ENCODE measurements at regions not wholly inside any gene's neighbourhood (a gene's known extent, or its start where the extent isn't known, plus 50 kb on each side); places are given as distances from the start of the nearest gene placed in this dataset.
"Not testable (repeated sequence)": the region's sequence is repeated elsewhere in the genome, so short reads cannot be mapped to it uniquely, and the experiment has no call there.

DNA sequence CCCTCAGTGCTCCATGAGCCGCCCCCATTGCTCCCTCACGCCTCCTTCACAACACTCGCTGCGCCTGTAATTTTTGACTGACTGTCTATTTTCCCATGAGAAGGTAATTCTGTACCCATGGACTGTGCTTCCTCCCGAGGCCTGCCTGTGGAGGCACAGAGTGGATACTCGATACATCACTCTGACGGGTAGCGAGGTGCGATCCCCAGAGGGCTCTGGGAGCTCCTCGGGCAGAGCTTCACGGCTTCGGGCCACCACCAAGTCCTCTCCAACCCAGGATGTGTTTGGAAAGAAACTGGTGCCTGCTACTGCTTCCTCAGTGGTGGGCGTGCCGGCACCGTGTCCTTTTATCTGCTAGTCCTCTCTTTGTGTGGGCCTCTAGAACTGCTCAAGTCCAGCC is 108.6 kb upstream of the DLG1 start:
- no peak overlapping the region for H3K4me3 ChIP-seq
- H3K27me3 ChIP-seq (replicated peaks; ENCODE audit: insufficient read depth): no peaks in the 10 kb centered on the region
- no peaks in the 10 kb centered on the region for H3K4me1 ChIP-seq (replicated peaks)
- no peak for DNase-seq (ENCODE audit: low spot score)
- H3K27ac ChIP-seq: no peak overlapping the region
- TF ChIP-seq POLR2A (IDR thresholded peaks at IDR 0.05): no peak
- TF ChIP-seq POLR2AphosphoS5 (IDR thresholded peaks at IDR 0.05): no peak
- TF ChIP-seq, protein P1, sequence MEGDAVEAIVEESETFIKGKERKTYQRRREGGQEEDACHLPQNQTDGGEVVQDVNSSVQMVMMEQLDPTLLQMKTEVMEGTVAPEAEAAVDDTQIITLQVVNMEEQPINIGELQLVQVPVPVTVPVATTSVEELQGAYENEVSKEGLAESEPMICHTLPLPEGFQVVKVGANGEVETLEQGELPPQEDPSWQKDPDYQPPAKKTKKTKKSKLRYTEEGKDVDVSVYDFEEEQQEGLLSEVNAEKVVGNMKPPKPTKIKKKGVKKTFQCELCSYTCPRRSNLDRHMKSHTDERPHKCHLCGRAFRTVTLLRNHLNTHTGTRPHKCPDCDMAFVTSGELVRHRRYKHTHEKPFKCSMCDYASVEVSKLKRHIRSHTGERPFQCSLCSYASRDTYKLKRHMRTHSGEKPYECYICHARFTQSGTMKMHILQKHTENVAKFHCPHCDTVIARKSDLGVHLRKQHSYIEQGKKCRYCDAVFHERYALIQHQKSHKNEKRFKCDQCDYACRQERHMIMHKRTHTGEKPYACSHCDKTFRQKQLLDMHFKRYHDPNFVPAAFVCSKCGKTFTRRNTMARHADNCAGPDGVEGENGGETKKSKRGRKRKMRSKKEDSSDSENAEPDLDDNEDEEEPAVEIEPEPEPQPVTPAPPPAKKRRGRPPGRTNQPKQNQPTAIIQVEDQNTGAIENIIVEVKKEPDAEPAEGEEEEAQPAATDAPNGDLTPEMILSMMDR (IDR thresholded peaks at IDR 0.05): no peak
- WGBS: 96% methylated on average over 15 of the region's 15 CpGs
- intact Hi-C loops (cut with DNase I): no loop called here
- H3K9me3 ChIP-seq: no peaks in the 10 kb centered on the region
- no peaks in the 10 kb centered on the region for H3K36me3 ChIP-seq

DNA sequence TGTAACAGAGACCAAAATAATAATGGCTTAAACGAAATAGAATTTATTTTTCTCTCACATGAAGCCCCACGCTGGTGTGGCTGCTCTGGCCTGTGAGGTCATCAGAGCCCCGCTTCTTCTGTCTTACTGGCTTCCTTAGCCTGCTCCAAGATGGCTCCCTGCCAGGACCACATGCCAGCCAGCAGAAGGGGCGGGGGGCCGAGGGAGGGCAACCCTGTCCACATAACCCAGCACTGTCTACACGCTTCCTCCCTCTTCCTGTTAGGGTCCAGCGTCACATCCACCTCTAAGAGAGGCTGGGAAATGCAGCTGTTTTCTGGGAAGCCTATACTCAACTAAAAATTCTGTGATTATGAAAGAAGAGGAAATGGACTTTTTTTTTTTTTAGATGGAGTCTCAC is 107.9 kb upstream of the DLG1 start:
- H3K4me3 ChIP-seq: no peak overlapping the region
- DNase-seq (ENCODE audit: low spot score): no peak
- 43% methylated on average over 7 of the region's 7 CpGs for WGBS
- TF ChIP-seq, protein P1 (IDR thresholded peaks at IDR 0.05): no peak
- TF ChIP-seq POLR2A (IDR thresholded peaks at IDR 0.05): no peak
- TF ChIP-seq POLR2AphosphoS5 (IDR thresholded peaks at IDR 0.05): no peak
- no peak overlapping the region for H3K27ac ChIP-seq
- H3K9me3 ChIP-seq: no peaks in the 10 kb centered on the region
- no peaks in the 10 kb centered on the region for H3K36me3 ChIP-seq
- intact Hi-C loops (cut with DNase I): no loop called here
- H3K4me1 ChIP-seq (replicated peaks): no peaks in the 10 kb centered on the region
- no peaks in the 10 kb centered on the region for H3K27me3 ChIP-seq (replicated peaks; ENCODE audit: insufficient read depth)

DNA sequence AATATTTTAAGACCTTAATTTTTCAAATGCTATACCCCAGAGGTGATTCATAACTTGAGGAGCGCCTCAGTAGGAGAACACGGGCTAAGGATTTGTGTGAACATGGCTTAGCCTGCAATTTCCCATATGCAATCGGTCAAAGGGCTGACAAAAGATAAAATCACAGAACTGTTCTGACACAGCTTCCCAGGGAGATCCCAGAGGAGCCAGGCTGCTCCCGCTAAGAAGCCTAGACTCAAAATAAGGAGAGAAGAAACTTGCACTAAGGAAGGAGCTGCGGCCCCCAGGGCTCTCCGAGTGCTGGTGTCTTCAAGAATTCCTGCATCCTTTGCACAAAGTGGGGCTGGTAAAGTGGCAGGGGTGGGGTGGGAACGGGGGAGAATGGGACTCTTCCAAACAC is 106.3 kb upstream of the DLG1 start:
- no peaks in the 10 kb centered on the region for H3K9me3 ChIP-seq
- no peaks in the 10 kb centered on the region for H3K4me1 ChIP-seq (replicated peaks)
- no peak overlapping the region for H3K4me3 ChIP-seq
- H3K36me3 ChIP-seq: no peaks in the 10 kb centered on the region
- H3K27me3 ChIP-seq (replicated peaks; ENCODE audit: insufficient read depth): no peaks in the 10 kb centered on the region
- no peak overlapping the region for H3K27ac ChIP-seq
- intact Hi-C loops (cut with DNase I): no loop called here
- DNase-seq (ENCODE audit: low spot score): no peak
- 72% methylated on average over 7 of the region's 7 CpGs for WGBS
- TF ChIP-seq, protein P1 (IDR thresholded peaks at IDR 0.05): no peak
- TF ChIP-seq POLR2A (IDR thresholded peaks at IDR 0.05): no peak

DNA sequence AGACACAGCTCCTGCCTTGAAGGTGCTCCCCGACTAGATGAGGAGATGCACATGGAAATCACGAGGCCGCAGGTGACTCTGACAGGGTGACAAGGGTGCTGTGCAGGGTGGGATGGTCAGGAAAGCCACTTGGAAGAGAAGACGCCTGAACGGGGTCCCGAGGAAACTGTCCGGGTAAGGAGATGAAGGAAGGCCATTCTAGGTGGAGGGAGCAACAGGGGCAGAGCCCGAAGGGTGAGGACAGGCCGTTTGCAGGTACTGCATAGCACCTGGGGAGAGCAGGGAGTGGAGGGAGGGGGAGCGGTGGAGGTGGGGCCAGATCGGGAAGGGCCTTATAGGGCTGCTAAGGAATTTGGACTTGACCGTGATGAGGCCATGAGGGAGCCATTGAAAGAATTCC is 105.6 kb upstream of the DLG1 start:
- Histone ChIP-seq H3K4me3 (no peak overlapping the region), H3K4me1 (replicated peaks) (no peaks in the 10 kb centered on the region), H3K27ac (no peak overlapping the region), H3K9me3 (no peaks in the 10 kb centered on the region), H3K36me3 (no peaks in the 10 kb centered on the region), H3K27me3 (replicated peaks; ENCODE audit: insufficient read depth) (no peaks in the 10 kb centered on the region)
- WGBS: 93% methylated on average over 12 of the region's 12 CpGs
- DNase-seq (ENCODE audit: low spot score): no peak
- TF ChIP-seq, protein P1 (IDR thresholded peaks at IDR 0.05): no peak
- TF ChIP-seq POLR2A (IDR thresholded peaks at IDR 0.05) (no peak), POLR2AphosphoS5 (IDR thresholded peaks at IDR 0.05) (no peak)
- intact Hi-C loops (cut with DNase I): no loop called here

DNA sequence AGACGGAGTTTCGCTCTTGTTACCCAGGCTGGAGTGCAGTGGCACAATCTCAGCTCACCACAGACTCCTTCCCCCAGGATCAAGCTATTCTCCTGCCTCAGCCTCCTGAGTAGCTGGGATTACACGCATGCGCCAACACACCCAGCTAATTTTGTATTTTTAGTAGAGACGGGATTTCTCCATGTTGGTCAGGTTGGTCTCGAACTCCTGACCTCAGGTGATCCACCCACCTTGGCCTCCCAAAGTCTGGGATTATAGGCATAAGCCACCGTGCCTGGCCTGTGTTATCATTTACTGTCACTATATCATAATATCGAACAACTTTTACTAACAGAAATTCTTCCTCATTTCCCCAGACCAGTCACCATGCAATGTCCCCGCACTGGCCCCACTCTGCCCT is 104.0 kb upstream of the DLG1 start:
- H3K4me3 ChIP-seq; H3K9me3 ChIP-seq; H3K4me1 ChIP-seq (replicated peaks); H3K27me3 ChIP-seq (replicated peaks; ENCODE audit: insufficient read depth); intact Hi-C loops (cut with DNase I); H3K36me3 ChIP-seq; DNase-seq (ENCODE audit: low spot score); H3K27ac ChIP-seq: not testable (repeated sequence)
- 91% methylated on average over 9 of the region's 9 CpGs for WGBS
